ENCODE measurements at regions not wholly inside any gene's neighbourhood (a gene's known extent, or its start where the extent isn't known, plus 50 kb on each side); places are given as distances from the start of the nearest gene placed in this dataset.
"Not testable (repeated sequence)": the region's sequence is repeated elsewhere in the genome, so short reads cannot be mapped to it uniquely, and the experiment has no call there.

DNA sequence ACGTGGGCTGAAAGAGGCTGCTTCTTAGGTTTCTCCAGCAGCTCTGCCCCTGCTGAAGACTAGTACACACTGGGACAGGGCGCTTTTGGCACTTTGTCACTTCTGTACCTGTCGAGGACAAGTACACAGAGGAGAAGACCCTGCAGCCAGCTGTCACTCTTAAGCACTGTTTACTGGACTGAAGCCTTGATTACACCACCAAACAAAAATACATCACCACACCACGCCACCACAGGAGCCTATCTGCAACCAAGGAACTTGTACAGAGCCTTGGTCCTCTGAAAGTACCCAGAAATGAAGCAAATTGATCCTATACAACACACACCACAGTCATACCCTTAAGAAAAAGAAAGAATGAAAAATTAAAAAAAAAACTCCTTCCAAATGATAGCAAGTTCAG, 1509.5 kb upstream of the TPTE start:
- TF ChIP-seq, protein P1, sequence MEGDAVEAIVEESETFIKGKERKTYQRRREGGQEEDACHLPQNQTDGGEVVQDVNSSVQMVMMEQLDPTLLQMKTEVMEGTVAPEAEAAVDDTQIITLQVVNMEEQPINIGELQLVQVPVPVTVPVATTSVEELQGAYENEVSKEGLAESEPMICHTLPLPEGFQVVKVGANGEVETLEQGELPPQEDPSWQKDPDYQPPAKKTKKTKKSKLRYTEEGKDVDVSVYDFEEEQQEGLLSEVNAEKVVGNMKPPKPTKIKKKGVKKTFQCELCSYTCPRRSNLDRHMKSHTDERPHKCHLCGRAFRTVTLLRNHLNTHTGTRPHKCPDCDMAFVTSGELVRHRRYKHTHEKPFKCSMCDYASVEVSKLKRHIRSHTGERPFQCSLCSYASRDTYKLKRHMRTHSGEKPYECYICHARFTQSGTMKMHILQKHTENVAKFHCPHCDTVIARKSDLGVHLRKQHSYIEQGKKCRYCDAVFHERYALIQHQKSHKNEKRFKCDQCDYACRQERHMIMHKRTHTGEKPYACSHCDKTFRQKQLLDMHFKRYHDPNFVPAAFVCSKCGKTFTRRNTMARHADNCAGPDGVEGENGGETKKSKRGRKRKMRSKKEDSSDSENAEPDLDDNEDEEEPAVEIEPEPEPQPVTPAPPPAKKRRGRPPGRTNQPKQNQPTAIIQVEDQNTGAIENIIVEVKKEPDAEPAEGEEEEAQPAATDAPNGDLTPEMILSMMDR (IDR thresholded peaks at IDR 0.05): not testable (repeated sequence)
- not testable (repeated sequence) for TF ChIP-seq EP300 (IDR thresholded peaks at IDR 0.05; ENCODE audit: low read depth); POLR2A (IDR thresholded peaks at IDR 0.05); POLR2AphosphoS5 (IDR thresholded peaks at IDR 0.05)
